HEK293 (cell line): ENCODE measurements at regions not wholly inside any gene's neighbourhood (a gene's known extent, or its start where the extent isn't known, plus 50 kb on each side); places are given as distances from the start of the nearest gene placed in this dataset.

Experiments
- ATF2 ChIP-seq: fragments of 450-650 bp; formaldehyde crosslinking; IDR thresholded peaks from 2 replicates; pipeline ENCODE4 v1.5.1; 2016; ENCODE audit warnings: missing biosample characterization, missing genetic modification characterization, low read depth
- EGR2 ChIP-seq: fragments of 450-650 bp; formaldehyde crosslinking; IDR thresholded peaks from 2 replicates; pipeline ENCODE4 v1.5.1; 2016; ENCODE audit warnings: low read depth, missing biosample characterization, missing genetic modification characterization
- KLF7 ChIP-seq: fragments of 450-650 bp; formaldehyde crosslinking; IDR thresholded peaks from 2 replicates; pipeline ENCODE4 v1.5.1; 2016; ENCODE audit warnings: missing biosample characterization, missing genetic modification characterization, borderline replicate concordance
- KLF9 ChIP-seq: fragments of 450-650 bp; formaldehyde crosslinking; IDR thresholded peaks from 2 replicates; pipeline ENCODE4 v1.5.1; 2016; ENCODE audit warnings: missing biosample characterization, missing genetic modification characterization, low read depth
- SCRT2 ChIP-seq: fragments of 450-650 bp; formaldehyde crosslinking; IDR thresholded peaks from 2 replicates; pipeline ENCODE4 v1.5.1; 2016; ENCODE audit warnings: missing biosample characterization, missing genetic modification characterization
- SP7 ChIP-seq: fragments of 450-650 bp; formaldehyde crosslinking; IDR thresholded peaks from 2 replicates; pipeline ENCODE4 v1.5.1; 2016; ENCODE audit warnings: missing biosample characterization, missing genetic modification characterization
- ZBTB49 ChIP-seq: fragments of 450-650 bp; formaldehyde crosslinking; IDR thresholded peaks from 2 replicates; pipeline ENCODE4 v1.5.1; 2016; ENCODE audit warnings: missing biosample characterization, missing genetic modification characterization, low read depth
- ZBTB8A ChIP-seq: fragments of 450-650 bp; formaldehyde crosslinking; IDR thresholded peaks from 2 replicates; pipeline ENCODE4 v1.5.1; 2016; ENCODE audit warnings: missing biosample characterization, missing genetic modification characterization
- ZFP37 ChIP-seq: fragments of 450-650 bp; formaldehyde crosslinking; IDR thresholded peaks from 2 replicates; pipeline ENCODE4 v1.5.1; 2016; ENCODE audit warnings: missing biosample characterization, missing genetic modification characterization
- ZFP41 ChIP-seq: fragments of 450-650 bp; formaldehyde crosslinking; IDR thresholded peaks from 2 replicates; pipeline ENCODE4 v1.5.1; 2016; ENCODE audit warnings: missing biosample characterization, missing genetic modification characterization, borderline replicate concordance
- ZNF148 ChIP-seq: fragments of 450-650 bp; formaldehyde crosslinking; IDR thresholded peaks from 2 replicates; pipeline ENCODE4 v1.5.0; 2017; ENCODE audit warnings: missing biosample characterization, missing genetic modification characterization, borderline replicate concordance
- ZNF155 ChIP-seq: fragments of 450-650 bp; formaldehyde crosslinking; IDR thresholded peaks from 2 replicates; pipeline ENCODE4 v1.5.1; 2016; ENCODE audit warnings: missing biosample characterization, missing genetic modification characterization
- ZNF280D ChIP-seq: fragments of 450-650 bp; formaldehyde crosslinking; IDR thresholded peaks from 2 replicates; pipeline ENCODE4 v1.5.1; 2016; ENCODE audit warnings: missing biosample characterization, missing genetic modification characterization
- ZNF366 ChIP-seq: fragments of 450-650 bp; formaldehyde crosslinking; conservative IDR thresholded peaks from 2 replicates; pipeline ENCODE4 v1.5.1; 2016; ENCODE audit warnings: missing biosample characterization, missing genetic modification characterization
- ZNF391 ChIP-seq: fragments of 450-650 bp; formaldehyde crosslinking; IDR thresholded peaks from 2 replicates; pipeline ENCODE4 v1.5.1; 2016; ENCODE audit warnings: low read depth, missing biosample characterization, missing genetic modification characterization, borderline replicate concordance
- ZNF398 ChIP-seq: fragments of 450-650 bp; formaldehyde crosslinking; IDR thresholded peaks from 2 replicates; pipeline ENCODE4 v1.5.1; 2017; ENCODE audit warnings: missing biosample characterization, missing genetic modification characterization
- ZNF423 ChIP-seq: fragments of 450-650 bp; formaldehyde crosslinking; IDR thresholded peaks from 2 replicates; pipeline ENCODE4 v1.5.1; 2016; ENCODE audit warnings: missing biosample characterization, missing genetic modification characterization
- ZNF521 ChIP-seq: fragments of 450-650 bp; formaldehyde crosslinking; IDR thresholded peaks from 2 replicates; pipeline ENCODE4 v1.5.1; 2017; ENCODE audit warnings: missing biosample characterization, mild to moderate bottlenecking, missing genetic modification characterization
- ZNF544 ChIP-seq: fragments of 450-650 bp; formaldehyde crosslinking; IDR thresholded peaks from 2 replicates; pipeline ENCODE4 v1.5.0; 2017; ENCODE audit warnings: missing biosample characterization, missing genetic modification characterization
- ZNF626 ChIP-seq: fragments of 450-650 bp; sonication (Bioruptor Pico); formaldehyde crosslinking; IDR thresholded peaks from 2 replicates; pipeline ENCODE4 v1.5.1; 2018; ENCODE audit warnings: missing biosample characterization, missing genetic modification characterization, inconsistent platforms
- ZNF677 ChIP-seq: fragments of 450-650 bp; IDR thresholded peaks from 2 replicates; pipeline ENCODE4 v1.5.0; 2018; ENCODE audit warnings: missing biosample characterization, mild to moderate bottlenecking, missing genetic modification characterization, moderate library complexity
- ZNF776 ChIP-seq: fragments of 450-650 bp; formaldehyde crosslinking; IDR thresholded peaks from 2 replicates; pipeline ENCODE4 v1.5.0; 2017; ENCODE audit warnings: missing biosample characterization, missing genetic modification characterization, borderline replicate concordance
- ZNF777 ChIP-seq: fragments of 450-650 bp; formaldehyde crosslinking; IDR thresholded peaks from 2 replicates; pipeline ENCODE4 v1.5.1; 2017; ENCODE audit warnings: missing biosample characterization, missing genetic modification characterization, borderline replicate concordance
- ZNF785 ChIP-seq: fragments of 450-650 bp; formaldehyde crosslinking; IDR thresholded peaks from 2 replicates; pipeline ENCODE4 v1.5.1; 2016; ENCODE audit warnings: missing biosample characterization, missing genetic modification characterization
- ZNF830 ChIP-seq: fragments of 450-650 bp; IDR thresholded peaks from 2 replicates; pipeline ENCODE4 v1.5.0; 2018; ENCODE audit warnings: missing biosample characterization, missing genetic modification characterization, low read depth, mild to moderate bottlenecking, moderate library complexity
- ZNF837 ChIP-seq: fragments of 450-650 bp; formaldehyde crosslinking; IDR thresholded peaks from 2 replicates; pipeline ENCODE4 v1.5.1; 2016; ENCODE audit warnings: missing biosample characterization, missing genetic modification characterization
- ZSCAN30 ChIP-seq: fragments of 450-650 bp; IDR thresholded peaks from 2 replicates; pipeline ENCODE4 v1.5.1; 2018; ENCODE audit warnings: missing biosample characterization, mild to moderate bottlenecking, missing genetic modification characterization, moderate library complexity
- TF ChIP-seq, protein P1 (sequence below): fragments of 450-650 bp; formaldehyde crosslinking; IDR thresholded peaks from 2 replicates; pipeline ENCODE4 v1.5.1; 2017; ENCODE audit warnings: missing biosample characterization, missing genetic modification characterization

DNA sequence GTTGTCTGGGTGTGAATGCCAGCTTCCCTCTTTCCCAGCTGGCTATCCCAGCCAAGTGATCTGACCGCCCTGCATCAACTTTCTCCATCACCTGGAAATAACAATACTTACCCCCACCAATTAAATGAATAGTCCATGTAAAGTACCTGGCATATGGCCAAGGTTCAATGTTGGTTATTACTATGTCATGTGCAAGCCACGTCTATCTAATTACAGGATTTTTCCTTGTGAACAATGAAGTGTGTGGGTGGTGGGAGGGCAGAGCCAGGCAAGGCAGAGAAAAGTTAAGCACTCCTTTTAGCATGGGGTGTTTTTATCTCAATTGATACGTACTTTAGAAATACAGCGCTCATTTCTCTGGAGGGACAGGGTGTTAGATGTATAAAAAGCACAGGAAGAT lies 121.1 kb downstream of the NHLRC3 start (continued):
- TF ChIP-seq, protein P1, sequence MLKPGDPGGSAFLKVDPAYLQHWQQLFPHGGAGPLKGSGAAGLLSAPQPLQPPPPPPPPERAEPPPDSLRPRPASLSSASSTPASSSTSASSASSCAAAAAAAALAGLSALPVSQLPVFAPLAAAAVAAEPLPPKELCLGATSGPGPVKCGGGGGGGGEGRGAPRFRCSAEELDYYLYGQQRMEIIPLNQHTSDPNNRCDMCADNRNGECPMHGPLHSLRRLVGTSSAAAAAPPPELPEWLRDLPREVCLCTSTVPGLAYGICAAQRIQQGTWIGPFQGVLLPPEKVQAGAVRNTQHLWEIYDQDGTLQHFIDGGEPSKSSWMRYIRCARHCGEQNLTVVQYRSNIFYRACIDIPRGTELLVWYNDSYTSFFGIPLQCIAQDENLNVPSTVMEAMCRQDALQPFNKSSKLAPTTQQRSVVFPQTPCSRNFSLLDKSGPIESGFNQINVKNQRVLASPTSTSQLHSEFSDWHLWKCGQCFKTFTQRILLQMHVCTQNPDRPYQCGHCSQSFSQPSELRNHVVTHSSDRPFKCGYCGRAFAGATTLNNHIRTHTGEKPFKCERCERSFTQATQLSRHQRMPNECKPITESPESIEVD = peak; percentile 45
- TF ChIP-seq ZNF837 (no peak), EGR2 (tag by site-specific recombination) (peak; percentile 27; the same call in 1 of the 2 replicates), ZNF391 (no peak), ZNF830 (tag by site-specific recombination) (no peak), ZFP37 (tag by site-specific recombination) (no peak), ZNF626 (tag by site-specific recombination) (no peak), ZNF785 (tag by site-specific recombination) (no peak), ZNF777 (tag by site-specific recombination) (no peak), ZNF398 (tag by site-specific recombination) (peak; percentile 49; the same call in 1 of the 2 replicates), ZBTB49 (no peak), ATF2 (tag by site-specific recombination) (no peak), ZNF423 (tag by site-specific recombination) (no peak), SCRT2 (tag by site-specific recombination) (no peak), ZBTB8A (tag by site-specific recombination) (no peak), ZNF280D (tag by site-specific recombination) (no peak), SP7 (tag by site-specific recombination) (peak; percentile 99), ZNF155 (tag by site-specific recombination) (no peak), ZNF366 (no peak), KLF9 (tag by site-specific recombination) (no peak), ZNF521 (tag by site-specific recombination) (no peak), ZNF148 (tag by site-specific recombination) (no peak), ZNF677 (tag by site-specific recombination) (no peak), ZNF776 (no peak), ZFP41 (tag by site-specific recombination) (no peak), ZSCAN30 (tag by site-specific recombination) (no peak), ZNF544 (0 out of 2 replicates have a peak, but pooled peaks have one; percentile 43), KLF7 (tag by site-specific recombination) (no peak)
